ENCODE measurements at regions not wholly inside any gene's neighbourhood (a gene's known extent, or its start where the extent isn't known, plus 50 kb on each side); places are given as distances from the start of the nearest gene placed in this dataset.

DNA sequence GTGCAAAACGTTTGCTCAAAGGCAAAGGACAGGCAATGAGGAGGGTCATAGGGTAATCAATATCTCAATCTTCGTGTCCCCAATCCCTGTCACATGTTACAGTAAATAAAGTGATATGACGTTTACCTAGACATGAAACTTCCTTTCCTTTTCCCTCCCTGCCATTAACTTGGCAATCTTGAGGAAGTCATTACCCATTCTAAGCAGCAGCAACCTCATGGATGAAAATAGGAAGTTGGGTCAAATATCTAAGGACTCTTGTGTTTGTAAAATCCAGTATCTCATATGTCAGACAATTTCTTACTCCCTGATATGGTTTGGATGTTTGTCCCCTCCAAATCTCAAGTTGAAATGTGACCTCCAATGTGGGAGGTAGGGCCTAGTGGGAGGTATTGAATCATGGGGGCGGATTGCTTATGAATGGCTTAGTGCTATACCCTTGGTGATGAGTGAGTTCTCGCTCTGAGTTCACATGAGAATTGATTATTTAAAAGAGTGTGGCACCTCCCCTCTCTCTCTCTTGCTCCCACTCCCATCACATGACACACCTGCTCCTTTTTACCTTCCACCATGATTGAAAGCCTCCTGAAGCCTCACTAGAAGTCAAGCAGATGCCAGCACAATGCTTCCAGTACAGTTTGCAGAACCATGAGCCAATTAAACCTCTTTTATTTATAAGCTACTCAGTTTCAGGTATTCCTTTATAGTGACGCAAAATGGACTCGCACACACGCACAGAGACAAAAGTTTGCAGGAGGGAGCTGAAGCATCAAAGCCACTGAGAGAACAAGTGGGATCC, 545.9 kb upstream of the JARID2 start:
- Histone ChIP-seq H3K9me3 (ENCODE audit: severe bottlenecking) (no peaks in the 10 kb centered on the region), H3K27me3 (ENCODE audit: insufficient read depth, poor library complexity, severe bottlenecking) (no peaks in the 10 kb centered on the region), H3K27ac (ENCODE audit: poor library complexity, severe bottlenecking) (no peak overlapping the region), H3K36me3 (ENCODE audit: low read depth) (no peaks in the 10 kb centered on the region), H3K4me1 (ENCODE audit: insufficient read depth, poor library complexity, severe bottlenecking) (no peaks in the 10 kb centered on the region), H3K4me3 (ENCODE audit: severe bottlenecking) (no peak overlapping the region)
- TF ChIP-seq, protein P1, sequence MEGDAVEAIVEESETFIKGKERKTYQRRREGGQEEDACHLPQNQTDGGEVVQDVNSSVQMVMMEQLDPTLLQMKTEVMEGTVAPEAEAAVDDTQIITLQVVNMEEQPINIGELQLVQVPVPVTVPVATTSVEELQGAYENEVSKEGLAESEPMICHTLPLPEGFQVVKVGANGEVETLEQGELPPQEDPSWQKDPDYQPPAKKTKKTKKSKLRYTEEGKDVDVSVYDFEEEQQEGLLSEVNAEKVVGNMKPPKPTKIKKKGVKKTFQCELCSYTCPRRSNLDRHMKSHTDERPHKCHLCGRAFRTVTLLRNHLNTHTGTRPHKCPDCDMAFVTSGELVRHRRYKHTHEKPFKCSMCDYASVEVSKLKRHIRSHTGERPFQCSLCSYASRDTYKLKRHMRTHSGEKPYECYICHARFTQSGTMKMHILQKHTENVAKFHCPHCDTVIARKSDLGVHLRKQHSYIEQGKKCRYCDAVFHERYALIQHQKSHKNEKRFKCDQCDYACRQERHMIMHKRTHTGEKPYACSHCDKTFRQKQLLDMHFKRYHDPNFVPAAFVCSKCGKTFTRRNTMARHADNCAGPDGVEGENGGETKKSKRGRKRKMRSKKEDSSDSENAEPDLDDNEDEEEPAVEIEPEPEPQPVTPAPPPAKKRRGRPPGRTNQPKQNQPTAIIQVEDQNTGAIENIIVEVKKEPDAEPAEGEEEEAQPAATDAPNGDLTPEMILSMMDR (IDR thresholded peaks at IDR 0.05; ENCODE audit: poor library complexity, severe bottlenecking): no peak
- no peak for DNase-seq (ENCODE audit: low spot score)
- no peak for ATAC-seq (ENCODE audit: low read depth)

DNA sequence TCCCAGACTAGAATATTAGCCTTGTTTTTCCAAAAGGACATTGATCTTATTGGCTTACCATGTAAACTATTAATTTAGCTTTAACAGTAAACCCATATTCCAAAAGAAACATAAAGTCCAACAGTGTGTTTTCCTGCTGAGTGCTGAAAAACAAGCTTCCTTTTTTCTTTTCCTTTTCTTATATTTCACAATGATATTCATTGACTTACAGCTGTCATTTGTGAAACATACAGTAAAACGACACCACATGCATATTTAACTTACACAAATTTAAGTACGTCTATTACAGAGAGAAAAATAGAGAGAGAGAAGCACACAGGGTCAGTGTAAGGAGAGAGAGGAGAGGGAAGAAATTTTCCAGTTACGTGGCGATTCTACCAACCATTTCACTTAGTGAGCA, 543.9 kb upstream of the JARID2 start:
- no peak for ATAC-seq (ENCODE audit: low read depth)
- DNase-seq (ENCODE audit: low spot score): no peak
- H3K4me3 ChIP-seq (ENCODE audit: severe bottlenecking): no peak overlapping the region
- H3K27ac ChIP-seq (ENCODE audit: poor library complexity, severe bottlenecking): no peak overlapping the region
- no peaks in the 10 kb centered on the region for H3K36me3 ChIP-seq (ENCODE audit: low read depth)
- no peaks in the 10 kb centered on the region for H3K27me3 ChIP-seq (ENCODE audit: insufficient read depth, poor library complexity, severe bottlenecking)
- H3K9me3 ChIP-seq (ENCODE audit: severe bottlenecking): no peaks in the 10 kb centered on the region
- TF ChIP-seq, protein P1 (IDR thresholded peaks at IDR 0.05; ENCODE audit: poor library complexity, severe bottlenecking): no peak
- peaks cover 13% of the 10 kb centered on the region for H3K4me1 ChIP-seq (ENCODE audit: insufficient read depth, poor library complexity, severe bottlenecking)

DNA sequence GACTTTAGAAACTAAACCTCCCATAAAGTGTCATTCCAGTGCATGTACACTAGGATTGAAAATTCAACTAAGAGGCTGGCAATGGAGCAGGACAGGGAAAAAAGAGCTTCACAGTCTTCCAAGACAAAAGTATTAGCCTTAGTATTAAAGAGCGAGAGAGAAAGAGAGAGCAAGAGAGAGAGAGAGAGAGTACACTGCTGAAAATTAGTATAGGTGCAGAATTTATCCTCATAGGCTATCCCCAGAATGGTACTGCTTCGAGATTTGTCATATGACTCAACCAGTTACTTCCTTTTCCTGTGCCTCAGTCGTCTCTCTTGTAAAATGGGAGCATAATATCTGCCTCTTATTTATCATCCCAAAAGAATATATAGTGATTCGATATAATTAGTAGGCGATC, 543.2 kb upstream of the JARID2 start:
- no peak for ATAC-seq (ENCODE audit: low read depth)
- H3K36me3 ChIP-seq (ENCODE audit: low read depth): no peaks in the 10 kb centered on the region
- DNase-seq (ENCODE audit: low spot score): no peak
- no peaks in the 10 kb centered on the region for H3K27me3 ChIP-seq (ENCODE audit: insufficient read depth, poor library complexity, severe bottlenecking)
- no peak overlapping the region for H3K4me3 ChIP-seq (ENCODE audit: severe bottlenecking)
- H3K9me3 ChIP-seq (ENCODE audit: severe bottlenecking): no peaks in the 10 kb centered on the region
- H3K4me1 ChIP-seq (ENCODE audit: insufficient read depth, poor library complexity, severe bottlenecking): peaks cover 13% of the 10 kb centered on the region
- no peak overlapping the region for H3K27ac ChIP-seq (ENCODE audit: poor library complexity, severe bottlenecking)
- TF ChIP-seq, protein P1 (IDR thresholded peaks at IDR 0.05; ENCODE audit: poor library complexity, severe bottlenecking): no peak

DNA sequence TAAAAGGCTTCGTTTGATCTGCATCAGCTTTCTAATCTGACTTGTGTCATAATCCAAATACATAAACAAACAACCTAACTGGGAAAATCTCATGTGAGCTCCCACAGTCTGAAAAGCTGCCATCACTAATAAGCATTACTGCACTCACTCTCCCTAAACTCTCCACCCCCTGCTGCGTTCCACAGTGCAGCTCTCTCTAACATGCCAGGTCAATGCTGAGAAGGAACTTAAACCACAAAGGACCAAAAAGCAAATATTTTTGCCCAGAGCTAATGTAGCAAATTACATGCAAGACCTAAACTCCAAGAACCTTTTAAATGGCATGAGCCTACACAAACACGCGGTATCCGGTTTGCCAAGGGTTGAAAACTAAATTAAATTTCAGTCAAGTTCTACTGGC, 542.3 kb upstream of the JARID2 start:
- Histone ChIP-seq H3K9me3 (ENCODE audit: severe bottlenecking) (no peaks in the 10 kb centered on the region), H3K27ac (ENCODE audit: poor library complexity, severe bottlenecking) (no peak overlapping the region), H3K4me3 (ENCODE audit: severe bottlenecking) (no peak overlapping the region), H3K27me3 (ENCODE audit: insufficient read depth, poor library complexity, severe bottlenecking) (no peaks in the 10 kb centered on the region), H3K4me1 (ENCODE audit: insufficient read depth, poor library complexity, severe bottlenecking) (peaks cover 13% of the 10 kb centered on the region), H3K36me3 (ENCODE audit: low read depth) (no peaks in the 10 kb centered on the region)
- no peak for ATAC-seq (ENCODE audit: low read depth)
- no peak for DNase-seq (ENCODE audit: low spot score)
- TF ChIP-seq, protein P1 (IDR thresholded peaks at IDR 0.05; ENCODE audit: poor library complexity, severe bottlenecking): no peak
